Ovary (tissue), 7 donors: ENCODE measurements at regions not wholly inside any gene's neighbourhood (a gene's known extent, or its start where the extent isn't known, plus 50 kb on each side); places are given as distances from the start of the nearest gene placed in this dataset.

Experiments used
- DNase-seq, 5 donors: peaks; one replicate each; pipeline ENCODE4 v3.0.0-alpha.2; 2019 to 2020
- H3K27ac ChIP-seq, 2 donors: fragments of 200-600 bp; one replicate each; pipeline versions ENCODE4 v1.5.1 to v1.8.0; 2019 to 2022
- H3K27me3 ChIP-seq: fragments of 200-600 bp; one replicate; pipeline ENCODE4 v1.8.0; 2022
- H3K36me3 ChIP-seq: fragments of 200-600 bp; sonication (generic); one replicate; pipeline ENCODE4 v1.5.1; 2019
- H3K4me1 ChIP-seq: one replicate; pipeline ENCODE4 v1.8.1; 2013; ENCODE audit warnings: mild to moderate bottlenecking, moderate library complexity; ENCODE audit not compliant: insufficient read depth
- H3K4me3 ChIP-seq: fragments of 200-600 bp; sonication (generic); one replicate; pipeline ENCODE4 v1.5.1; 2017
- H3K9me3 ChIP-seq, 2 donors: fragments of 200-600 bp in 1 of 2; sonication (generic) in 1 of 2; one replicate each; pipeline versions ENCODE4 v1.5.1 to v1.8.1; 2013 to 2019; ENCODE audit warnings: mild to moderate bottlenecking in 1 of 2, moderate library complexity in 1 of 2
- CTCF ChIP-seq, 3 donors: fragments of 450-650 bp in 2 of 3; fragments of 200-600 bp in 1 of 3; IDR thresholded peaks; one replicate each; pipeline versions ENCODE4 v1.5.1 to v1.8.0; 2016 to 2022; ENCODE audit warnings: antibody characterized with exemption in 3 of 3, mild to moderate bottlenecking in 1 of 3
- EP300 ChIP-seq: sonication (generic); formaldehyde crosslinking; IDR thresholded peaks from one replicate; pipeline ENCODE4 v1.6.1; 2017; ENCODE audit warnings: antibody characterized with exemption
- POLR2A ChIP-seq: fragments of 450-650 bp; IDR thresholded peaks from one replicate; pipeline ENCODE4 v1.6.1; 2017; ENCODE audit warnings: antibody characterized with exemption, mild to moderate bottlenecking, moderate library complexity
- WGBS, 3 donors: extraction: QIAGEN DNeasy Blood & Tissue Kit in 1 of 3; methylation state at CpG; one replicate each; pipeline versions ENCODE4 v1.1.5 to v1.1.7; 2013 to 2017; 5-methylcytosine and 5-hydroxymethylcytosine counted together
- intact Hi-C, 4 donors: fragments of 100-400 bp; cut with DNase I; formaldehyde crosslinking; loops; one replicate each; pipeline versions ENCODE4 v1.11.0 to v1.15.1; 2022 to 2023
- donor health status: DM: no; HTN: no; CAD: no; lungs with moderate emphysema.
- donor health status: DM: no; HTN: no; CAD: no.
- donor health status: Bipolar disorder and iron deficiency.
- donor health status: DM: no; HTN: no; CAD: no.
- donor health status: DM: yes; HTN: yes; CAD: no.

DNA sequence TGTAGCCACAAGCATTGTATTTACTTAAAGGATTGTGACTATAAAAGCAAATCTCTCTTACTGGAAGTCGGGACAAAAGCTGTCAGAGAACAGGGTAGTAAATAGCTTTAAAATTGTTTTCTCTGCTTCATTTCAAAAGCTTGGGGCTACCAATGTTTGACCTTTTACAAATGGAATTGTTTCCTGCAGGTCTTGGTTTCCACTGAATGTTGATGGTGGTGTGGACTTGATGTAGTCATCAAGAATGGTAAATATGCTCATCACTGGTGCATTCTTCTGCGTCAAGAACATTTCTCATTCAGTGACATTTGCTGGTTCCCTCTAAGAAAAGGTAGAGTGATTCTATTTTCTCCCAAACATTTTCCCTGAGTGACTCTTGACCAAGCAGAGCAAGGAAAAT, 435.4 kb upstream of the KHDRBS2 start:
- no peak overlapping the region for H3K4me3 ChIP-seq
- no peak overlapping the region for H3K27ac ChIP-seq
- no peaks in the 10 kb centered on the region for H3K27me3 ChIP-seq
- intact Hi-C loops: no loop called here
- H3K9me3 ChIP-seq: no peaks in the 10 kb centered on the region
- WGBS, 3 donors: 74 to 75% (median 74%) methylated on average over 2 of the region's 2 CpGs
- TF ChIP-seq EP300: no peak
- no peak for TF ChIP-seq CTCF (IDR thresholded peaks at IDR 0.05)
- no peak for TF ChIP-seq POLR2A
- no peaks in the 10 kb centered on the region for H3K4me1 ChIP-seq
- no peaks in the 10 kb centered on the region for H3K36me3 ChIP-seq
- DNase-seq: no peak

- Histone ChIP-seq H3K4me3 (no peak overlapping the region), H3K9me3 (no peaks in the 10 kb centered on the region), H3K36me3 (no peaks in the 10 kb centered on the region), H3K27ac (no peak overlapping the region), H3K4me1 (no peaks in the 10 kb centered on the region), H3K27me3 (no peaks in the 10 kb centered on the region)
- TF ChIP-seq EP300: no peak
- TF ChIP-seq CTCF (IDR thresholded peaks at IDR 0.05): no peak
- no peak for TF ChIP-seq POLR2A
- WGBS, 3 donors: 78 to 91% (median 87%) methylated on average over 3 of the region's 3 CpGs
- intact Hi-C loops: no loop called here
- no peak for DNase-seq
Observed at GRCh38 chr6:62716719-62717118, 430.7 kb upstream of the KHDRBS2 start.

DNA sequence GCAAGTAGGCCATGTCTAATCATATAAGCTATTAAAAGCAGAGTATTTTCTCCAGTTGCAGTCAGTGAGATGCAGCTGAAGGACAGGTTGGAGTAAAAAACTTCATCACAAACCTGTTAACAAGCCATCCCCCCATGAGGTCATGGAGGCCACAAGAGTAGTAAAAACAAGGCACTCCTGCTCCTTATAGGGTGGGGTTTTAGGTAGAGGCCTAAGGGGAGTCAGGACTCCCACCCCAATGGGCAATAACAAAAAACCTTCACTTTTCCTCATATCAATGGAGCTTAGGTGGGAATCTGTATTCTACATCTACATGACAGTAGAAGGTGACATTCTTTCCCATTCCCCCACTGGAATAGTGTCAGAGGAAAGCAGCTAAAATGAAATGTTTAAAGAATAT, 428.1 kb upstream of the KHDRBS2 start:
- H3K4me3 ChIP-seq: no peak overlapping the region
- H3K36me3 ChIP-seq: no peaks in the 10 kb centered on the region
- no peaks in the 10 kb centered on the region for H3K4me1 ChIP-seq
- H3K9me3 ChIP-seq: no peaks in the 10 kb centered on the region
- intact Hi-C loops: no loop called here
- TF ChIP-seq POLR2A: no peak
- TF ChIP-seq CTCF (IDR thresholded peaks at IDR 0.05): no peak
- TF ChIP-seq EP300: no peak
- H3K27me3 ChIP-seq: no peaks in the 10 kb centered on the region
- no peak for DNase-seq
- no peak overlapping the region for H3K27ac ChIP-seq

DNA sequence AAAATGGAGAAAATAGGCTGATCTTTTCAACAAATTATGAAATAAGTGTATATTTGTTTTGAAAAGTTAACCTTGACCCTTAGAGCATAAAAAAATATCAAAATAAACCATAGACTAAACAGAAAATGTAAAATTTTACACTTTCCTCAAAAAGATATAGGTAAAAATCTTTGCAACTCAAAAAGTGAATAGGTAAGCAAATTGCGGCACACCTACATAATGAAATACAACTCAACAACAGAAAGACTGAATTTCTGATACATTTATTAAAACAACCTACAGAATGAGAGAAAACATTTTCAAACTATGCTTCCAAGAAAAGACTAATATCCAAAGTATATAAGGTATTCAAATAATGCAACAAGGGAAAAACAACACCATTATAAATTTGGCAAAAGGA, 425.7 kb upstream of the KHDRBS2 start:
- H3K27ac ChIP-seq: no peak overlapping the region
- no peak overlapping the region for H3K4me3 ChIP-seq
- H3K4me1 ChIP-seq: no peaks in the 10 kb centered on the region
- no peak for DNase-seq
- H3K27me3 ChIP-seq: no peaks in the 10 kb centered on the region
- H3K9me3 ChIP-seq: no peaks in the 10 kb centered on the region
- TF ChIP-seq CTCF (IDR thresholded peaks at IDR 0.05) (no peak), POLR2A (no peak), EP300 (no peak)
- intact Hi-C loops: no loop called here
- WGBS, 3 donors: 93 to 98% (median 96%) methylated on average over 1 of the region's 1 CpG
- no peaks in the 10 kb centered on the region for H3K36me3 ChIP-seq

DNA sequence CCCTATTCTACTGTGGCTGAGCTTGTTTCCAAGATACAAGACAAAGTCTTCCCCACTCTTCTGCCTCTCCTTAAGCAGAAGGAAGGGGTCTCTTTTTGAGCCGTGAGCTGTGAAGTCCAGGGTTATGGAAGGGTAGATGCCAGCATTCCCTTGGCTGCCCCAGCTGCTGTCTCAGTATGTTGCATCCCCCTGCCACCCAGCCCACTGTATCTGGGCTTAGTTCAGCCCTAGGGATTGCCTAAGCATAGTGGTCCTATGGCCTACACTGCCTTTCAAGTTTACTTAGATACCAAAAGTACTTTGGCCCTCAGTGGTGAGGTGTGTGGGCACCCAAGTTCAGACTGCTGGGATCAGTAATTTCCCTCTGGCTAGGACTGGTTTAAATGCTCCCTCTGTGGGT, 421.9 kb upstream of the KHDRBS2 start:
- H3K9me3 ChIP-seq: no peaks in the 10 kb centered on the region
- 71 to 89% (median 88%) methylated on average over 1 of the region's 1 CpG for WGBS, 3 donors
- H3K36me3 ChIP-seq: no peaks in the 10 kb centered on the region
- H3K4me1 ChIP-seq: no peaks in the 10 kb centered on the region
- TF ChIP-seq POLR2A (no peak), EP300 (no peak), CTCF (IDR thresholded peaks at IDR 0.05) (no peak)
- DNase-seq: no peak
- intact Hi-C loops: no loop called here
- no peak overlapping the region for H3K27ac ChIP-seq
- H3K4me3 ChIP-seq: no peak overlapping the region
- no peaks in the 10 kb centered on the region for H3K27me3 ChIP-seq
